NCI-H2107 treated with DMSO at 0.1 percent for 48 hours (cell line): ENCODE measurements at regions not wholly inside any gene's neighbourhood (a gene's known extent, or its start where the extent isn't known, plus 50 kb on each side); places are given as distances from the start of the nearest gene placed in this dataset.
A peak's percentile ranks its signal among the peaks of the same experiment; 100 is the strongest.

Experiments used
- DNase-seq: peaks from one replicate; lab custom pipeline; 2025; ENCODE audit not compliant: unreplicated experiment; lab: John Stamatoyannopoulos, UW

- peak; percentile 74 for DNase-seq
Measured at GRCh38 chr3:194536871-194537637, 50.3 kb upstream of the ATP13A3 start.
